Lower leg skin (tissue), 4 donors: ENCODE measurements at regions not wholly inside any gene's neighbourhood (a gene's known extent, or its start where the extent isn't known, plus 50 kb on each side); places are given as distances from the start of the nearest gene placed in this dataset.

Source experiments
- DNase-seq, 2 donors: peaks; one replicate each; pipeline ENCODE4 v3.0.0-alpha.2; 2019; ENCODE audit warnings: low spot score in 2 of 2
- H3K4me3 ChIP-seq: fragments of 200-600 bp; sonication (generic); 2 replicates; pipeline ENCODE4 v1.5.1; 2017; ENCODE audit warnings: mild to moderate bottlenecking, low read depth; ENCODE audit not compliant: poor library complexity, severe bottlenecking
- CTCF ChIP-seq, 3 donors: fragments of 450-650 bp; IDR thresholded peaks; one replicate each; pipeline ENCODE4 v1.5.1; 2016; ENCODE audit warnings: antibody characterized with exemption in 3 of 3, mild to moderate bottlenecking in 3 of 3, moderate library complexity in 2 of 3
- POLR2A ChIP-seq, 2 donors: fragments of 450-650 bp; IDR thresholded peaks; one replicate each; pipeline ENCODE4 v1.6.1; 2016 to 2017; ENCODE audit warnings: antibody characterized with exemption in 2 of 2, mild to moderate bottlenecking in 1 of 2, moderate library complexity in 1 of 2
- WGBS, 2 donors: methylation state at CpG; one replicate each; pipeline ENCODE4 v1.1.5; 2018; 5-methylcytosine and 5-hydroxymethylcytosine counted together
- intact Hi-C: fragments of 100-400 bp; cut with DNase I; formaldehyde crosslinking; loops from one replicate; pipeline ENCODE4 v1.15.0; 2023; ENCODE audit warnings: low total_unique reads

- 92 to 97% methylated on average over 5 of the region's 5 CpGs for WGBS, 2 donors
- no peak for DNase-seq
- TF ChIP-seq POLR2A (IDR thresholded peaks at IDR 0.05) (no peak), CTCF (IDR thresholded peaks at IDR 0.05) (no peak)
- intact Hi-C loops: no loop called here
- no peak overlapping the region for H3K4me3 ChIP-seq
These were observed 397.0 kb downstream of the ETS1 start for GRCh38 chr11:128190312-128190711.

DNA sequence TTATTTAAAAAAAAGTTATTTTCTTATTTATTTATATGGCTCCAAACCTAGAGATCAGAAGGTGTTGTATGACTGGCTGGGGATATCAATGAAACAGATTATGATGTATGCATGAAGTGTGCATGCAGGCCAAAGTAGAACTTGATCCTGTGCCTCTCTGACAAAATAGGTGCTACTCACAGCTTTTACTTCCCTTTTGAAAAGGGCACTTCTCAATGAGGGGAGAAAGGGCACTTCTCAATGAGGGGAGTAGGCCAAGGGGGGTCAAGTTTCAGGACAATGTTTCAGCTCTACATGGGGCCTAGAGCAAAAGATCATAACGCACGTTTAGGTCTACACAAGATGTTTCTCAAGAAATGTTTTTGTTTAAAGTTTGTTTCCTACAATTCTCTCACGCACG, 397.5 kb downstream of the ETS1 start:
- no peak overlapping the region for H3K4me3 ChIP-seq
- 93 to 94% methylated on average over 4 of the region's 4 CpGs for WGBS, 2 donors

DNA sequence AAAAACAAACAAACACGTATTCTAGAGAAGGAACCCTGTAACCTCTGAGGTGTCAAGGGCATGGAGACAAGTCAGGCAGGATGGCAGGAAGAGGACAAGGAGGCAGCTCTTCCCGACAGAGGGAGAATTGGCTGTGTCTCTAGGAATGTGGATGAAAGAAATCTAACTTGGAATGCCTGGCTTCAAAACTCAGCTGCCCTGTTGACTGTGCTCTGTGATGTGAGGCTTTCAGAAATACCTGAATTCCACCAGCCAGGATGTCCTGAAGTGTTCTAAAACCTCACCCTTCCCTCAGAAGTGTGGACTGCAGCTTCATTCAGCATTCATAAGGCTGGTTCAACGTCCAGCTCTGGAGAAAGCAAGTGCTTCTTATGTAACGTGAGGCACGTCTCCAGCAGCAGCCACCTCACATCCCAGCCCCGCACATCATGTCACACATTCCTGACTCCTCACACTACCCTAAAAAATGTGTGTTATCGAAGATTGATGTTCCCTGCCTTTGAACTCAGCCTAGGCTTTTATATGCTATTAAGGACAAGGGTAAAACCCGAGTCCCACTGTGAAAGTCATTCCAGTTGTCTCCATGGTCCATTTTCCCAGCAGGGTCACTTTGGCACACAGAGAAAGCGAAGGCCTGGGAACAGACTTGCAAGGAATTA, 398.9 kb downstream of the ETS1 start:
- H3K4me3 ChIP-seq: no peak overlapping the region
- intact Hi-C loops: no loop called here
- TF ChIP-seq POLR2A (IDR thresholded peaks at IDR 0.05) (no peak), CTCF (IDR thresholded peaks at IDR 0.05) (no peak)
- no peak for DNase-seq
- 69 to 70% methylated on average over 9 of the region's 9 CpGs for WGBS, 2 donors

More for the DNA sequence above, 397.5 kb downstream of the ETS1 start:
- no peak for TF ChIP-seq CTCF (IDR thresholded peaks at IDR 0.05)
- no peak for DNase-seq
- intact Hi-C loops: no loop called here

DNA sequence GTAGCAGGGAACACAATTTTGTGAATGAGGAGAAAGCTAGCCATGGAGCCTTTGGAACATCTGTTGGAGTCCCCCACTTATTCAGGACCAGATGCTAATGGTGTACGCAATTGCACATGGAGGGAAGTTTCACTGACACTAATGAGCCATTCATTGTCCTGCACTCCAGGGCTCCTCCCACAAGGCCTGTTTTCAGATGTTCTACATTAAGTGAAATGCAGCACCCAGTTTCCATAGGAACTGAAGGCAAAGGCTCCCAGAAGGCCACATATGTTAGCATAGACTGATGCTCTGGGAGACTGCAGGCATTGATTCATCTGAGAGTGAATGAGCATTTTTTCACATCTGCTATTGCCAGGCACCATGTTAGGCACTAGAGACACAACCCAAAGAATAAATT, 399.5 kb downstream of the ETS1 start:
- TF ChIP-seq POLR2A (IDR thresholded peaks at IDR 0.05) (no peak), CTCF (IDR thresholded peaks at IDR 0.05) (no peak)
- no peak for DNase-seq
- 94 to 100% methylated on average over 1 of the region's 1 CpG for WGBS, 2 donors
- H3K4me3 ChIP-seq: no peak overlapping the region
- intact Hi-C loops: no loop called here

DNA sequence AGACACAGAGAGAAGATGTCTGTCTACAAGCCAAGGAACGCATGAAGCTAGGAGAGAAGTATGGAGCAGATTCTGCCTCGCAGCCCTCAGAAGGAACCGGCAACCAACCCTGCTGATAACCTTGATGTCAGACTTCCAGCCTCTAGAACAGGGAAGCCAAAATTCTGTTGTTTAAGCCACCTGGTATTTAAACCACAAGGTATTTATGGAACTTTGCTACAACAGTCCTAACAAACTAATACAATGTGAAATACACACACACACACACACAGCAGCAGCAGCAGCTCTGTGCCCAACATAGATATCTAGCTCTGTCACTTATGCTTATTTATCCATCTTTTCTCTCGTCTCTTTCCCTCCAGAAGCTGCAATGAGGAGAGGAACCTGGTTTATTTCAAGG, 400.0 kb downstream of the ETS1 start:
- no peak for DNase-seq
- 90 to 91% methylated on average over 4 of the region's 4 CpGs for WGBS, 2 donors
- no peak overlapping the region for H3K4me3 ChIP-seq
- TF ChIP-seq CTCF (IDR thresholded peaks at IDR 0.05) (no peak), POLR2A (IDR thresholded peaks at IDR 0.05) (no peak)
- intact Hi-C loops: no loop called here

GRCh38 chr11:128184981-128185380, 402.4 kb downstream of the ETS1 start:
- WGBS, 2 donors: 76 to 90% methylated on average over 7 of the region's 7 CpGs
- H3K4me3 ChIP-seq: no peak overlapping the region
- DNase-seq: no peak
- TF ChIP-seq CTCF (IDR thresholded peaks at IDR 0.05): no peak
- no peak for TF ChIP-seq POLR2A (IDR thresholded peaks at IDR 0.05)
- intact Hi-C loops: no loop called here
